Prostate gland (tissue), 2 donors: ENCODE measurements at regions not wholly inside any gene's neighbourhood (a gene's known extent, or its start where the extent isn't known, plus 50 kb on each side); places are given as distances from the start of the nearest gene placed in this dataset.

Source experiments
- CTCF ChIP-seq, 4 experiments: fragments of 200-600 bp in 2 of 4; fragments of 450-650 bp in 2 of 4; sonication (generic) in 2 of 4; IDR thresholded peaks; 1 replicate in 3 of 4; 2 replicates in 1 of 4; pipeline ENCODE4 v1.5.1; 2016 to 2019; ENCODE audit warnings: antibody characterized with exemption in 4 of 4, mild to moderate bottlenecking in 2 of 4, moderate library complexity in 2 of 4
- POLR2A ChIP-seq: fragments of 450-650 bp; IDR thresholded peaks from one replicate; pipeline ENCODE4 v1.6.1; 2016; ENCODE audit warnings: antibody characterized with exemption, mild to moderate bottlenecking
- POLR2AphosphoS5 ChIP-seq: sonication (generic); formaldehyde crosslinking; IDR thresholded peaks from one replicate; pipeline ENCODE4 v1.6.1; 2017; ENCODE audit warnings: antibody characterized with exemption

GRCh38 chr1:213914392-213914791, 73.4 kb upstream of the PROX1 start:
- TF ChIP-seq CTCF (IDR thresholded peaks at IDR 0.05), result no peak
- TF ChIP-seq POLR2AphosphoS5, result no peak
- no peak for TF ChIP-seq POLR2A
